Omental fat pad (tissue), 3 donors: ENCODE measurements at regions not wholly inside any gene's neighbourhood (a gene's known extent, or its start where the extent isn't known, plus 50 kb on each side); places are given as distances from the start of the nearest gene placed in this dataset.

Experiments used
- ATAC-seq: fragments of 150-250 bp; one replicate; pipeline ENCODE4 v1.9.1; 2016; ENCODE audit warnings: mild to moderate bottlenecking, moderate library complexity; ENCODE audit not compliant: low FRiP score
- DNase-seq: peaks from one replicate; pipeline ENCODE4 v3.0.0-alpha.2; 2019; ENCODE audit warnings: low spot score
- CTCF ChIP-seq, 3 donors: fragments of 450-650 bp; IDR thresholded peaks; one replicate each; pipeline ENCODE4 v1.5.1; 2016 to 2017; ENCODE audit warnings: antibody characterized with exemption in 3 of 3, mild to moderate bottlenecking in 3 of 3, moderate library complexity in 2 of 3

DNA sequence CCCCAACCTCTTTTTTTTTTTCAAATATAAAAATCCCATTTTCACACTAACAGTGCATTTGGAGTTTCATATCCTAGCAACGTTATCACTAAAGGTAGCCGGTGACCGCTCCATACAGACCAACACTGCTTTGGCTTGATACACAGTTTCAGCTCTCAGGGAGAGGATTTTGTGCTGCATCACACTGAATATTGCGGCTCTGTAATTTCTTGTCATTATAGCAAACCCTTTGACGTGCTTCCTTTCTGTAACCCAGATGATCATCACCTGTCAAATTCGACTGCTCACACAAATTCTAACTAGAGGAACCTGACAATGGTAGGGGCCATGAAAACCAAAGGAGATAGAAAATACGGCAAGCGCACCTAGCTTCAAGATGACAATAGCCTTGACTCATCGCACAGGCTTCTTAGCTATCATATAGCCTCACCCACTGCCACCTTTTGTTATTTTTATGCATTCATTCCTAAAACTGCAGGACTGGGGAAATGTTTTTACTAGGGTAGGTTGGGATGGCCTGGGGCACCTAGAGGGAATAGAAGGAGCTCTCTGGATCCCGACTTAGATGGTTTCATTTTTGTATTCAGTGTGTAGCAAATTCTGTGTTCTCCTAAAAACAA is 582.9 kb upstream of the PIK3C3 start:
- TF ChIP-seq CTCF (IDR thresholded peaks at IDR 0.05) = no peak
- ATAC-seq = no peak
- DNase-seq = no peak

DNA sequence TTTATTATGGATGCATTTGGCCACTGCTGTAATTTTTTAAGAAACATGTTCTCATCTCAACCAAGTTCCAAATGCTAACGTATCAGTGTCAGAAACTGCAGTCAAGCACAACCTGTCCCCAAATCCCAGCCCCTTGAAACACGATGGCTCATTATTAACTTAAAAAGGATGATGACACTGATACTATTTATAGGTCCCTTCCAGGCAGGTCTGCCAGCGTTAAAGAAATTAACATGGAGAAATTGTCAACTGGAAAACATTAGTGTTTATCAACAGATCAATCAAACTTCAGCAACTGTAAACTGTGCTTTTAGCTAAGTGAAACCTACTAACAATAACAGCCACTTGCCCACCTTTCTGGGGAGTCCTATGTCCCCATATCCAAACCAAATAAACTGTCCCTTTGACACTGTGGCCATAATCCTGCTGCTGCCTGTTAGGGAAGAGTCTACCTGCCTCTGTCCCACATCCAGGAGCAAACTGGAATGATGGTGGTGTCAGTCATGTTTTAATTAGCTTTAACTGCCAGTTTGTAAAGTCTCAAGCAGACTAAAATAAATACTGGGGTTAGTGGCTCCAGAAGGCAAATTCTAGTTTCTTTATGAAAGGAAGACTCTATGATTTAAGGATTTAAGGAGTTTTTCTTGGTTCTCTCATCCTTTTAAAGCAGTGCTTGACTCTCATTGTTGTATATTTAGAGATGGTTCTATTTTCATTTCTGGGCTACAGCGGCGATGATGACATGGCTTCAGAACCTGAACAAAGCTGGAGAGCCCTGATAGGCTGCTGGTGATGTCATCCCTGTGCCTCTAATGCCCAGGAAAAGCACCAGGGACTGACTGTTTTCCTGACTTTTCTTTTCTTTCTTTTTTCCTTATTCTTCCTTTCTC is 583.6 kb upstream of the PIK3C3 start:
- no peak for DNase-seq
- TF ChIP-seq CTCF (IDR thresholded peaks at IDR 0.05) = no peak
- ATAC-seq = no peak

DNA sequence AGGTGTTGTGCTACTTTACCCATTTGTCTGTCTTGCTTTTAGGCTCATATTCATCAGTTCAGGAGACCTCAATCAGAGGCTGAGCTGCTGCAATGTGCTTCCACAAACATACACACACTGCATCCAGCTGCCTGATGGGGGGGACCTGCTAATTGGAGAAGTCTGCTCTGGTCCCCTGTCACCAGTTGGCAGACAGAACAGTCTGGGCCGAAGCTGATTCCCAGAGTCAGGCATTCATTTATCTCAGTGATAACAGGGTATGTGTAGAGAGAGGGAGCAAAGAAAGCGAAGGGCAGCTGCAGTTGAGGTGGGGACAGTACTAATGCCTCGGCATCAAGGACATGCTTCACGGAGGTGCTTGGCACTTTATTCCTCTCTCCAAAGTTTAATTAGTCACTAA is 584.3 kb upstream of the PIK3C3 start:
- no peak for DNase-seq
- no peak for TF ChIP-seq CTCF (IDR thresholded peaks at IDR 0.05)

GRCh38 chr18:41357708-41358107 is 597.3 kb upstream of the PIK3C3 start:
- DNase-seq = no peak
- TF ChIP-seq CTCF (IDR thresholded peaks at IDR 0.05) = no peak
- no peak for ATAC-seq

More for the DNA sequence above, 584.3 kb upstream of the PIK3C3 start:
- ATAC-seq = no peak

DNA sequence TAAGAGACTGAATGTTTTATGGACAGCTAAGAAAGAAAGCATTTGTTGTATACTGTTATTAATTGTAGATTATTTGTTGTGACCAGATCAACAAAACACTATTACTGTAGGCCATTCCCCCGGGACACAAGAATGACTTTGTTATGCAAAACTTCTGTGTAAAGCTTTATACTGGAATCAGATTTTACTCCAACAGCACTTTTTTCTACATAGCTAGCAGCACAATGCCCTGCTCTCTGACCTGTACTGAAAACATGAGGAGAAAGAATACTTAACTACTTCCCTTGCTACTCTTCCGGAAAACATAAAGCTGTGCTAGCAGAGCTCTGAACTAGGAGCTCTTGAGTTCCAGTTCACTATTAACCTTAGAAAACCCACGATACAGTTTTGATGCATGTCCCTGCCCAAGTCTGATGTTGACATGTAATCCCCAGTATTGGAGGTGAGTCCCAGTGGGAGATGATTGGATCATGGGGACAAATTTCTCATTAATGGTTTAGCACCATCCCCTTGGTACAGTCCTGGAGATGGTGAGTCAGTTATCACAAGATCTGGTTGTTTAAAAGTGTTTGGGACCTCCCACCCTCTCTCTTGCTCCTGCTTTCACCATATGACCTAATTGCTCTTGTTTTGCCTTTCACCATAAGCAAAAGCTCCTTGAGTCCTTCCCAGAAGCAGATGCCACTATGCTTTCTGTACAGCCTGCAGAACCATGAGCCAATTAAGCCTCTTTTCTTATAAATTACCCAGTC is 601.1 kb upstream of the PIK3C3 start:
- TF ChIP-seq CTCF (IDR thresholded peaks at IDR 0.05) = no peak
- ATAC-seq (no peak), DNase-seq (no peak)

DNA sequence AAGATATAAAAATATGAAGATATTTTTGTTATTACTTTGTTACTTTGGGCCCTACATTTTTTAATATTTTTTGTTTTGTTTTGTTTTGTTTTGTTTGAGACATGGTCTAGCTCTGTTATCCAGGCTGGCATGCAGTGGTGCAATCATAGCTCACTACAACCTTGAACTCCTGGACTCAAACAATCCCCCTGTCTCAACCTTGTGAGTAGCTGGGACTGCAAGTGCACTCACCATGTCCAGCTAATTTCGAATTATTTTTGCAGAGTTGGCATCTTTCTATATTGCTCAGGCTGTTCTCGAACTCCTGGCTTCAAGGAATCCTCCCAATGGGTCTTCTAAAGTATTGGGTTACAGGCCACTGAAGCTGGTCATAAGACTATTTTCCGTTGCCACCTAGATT is 603.6 kb upstream of the PIK3C3 start:
- TF ChIP-seq CTCF (IDR thresholded peaks at IDR 0.05) = no peak
- ATAC-seq (no peak), DNase-seq (no peak)
